ENCODE measurements at regions not wholly inside any gene's neighbourhood (a gene's known extent, or its start where the extent isn't known, plus 50 kb on each side); places are given as distances from the start of the nearest gene placed in this dataset.

DNA sequence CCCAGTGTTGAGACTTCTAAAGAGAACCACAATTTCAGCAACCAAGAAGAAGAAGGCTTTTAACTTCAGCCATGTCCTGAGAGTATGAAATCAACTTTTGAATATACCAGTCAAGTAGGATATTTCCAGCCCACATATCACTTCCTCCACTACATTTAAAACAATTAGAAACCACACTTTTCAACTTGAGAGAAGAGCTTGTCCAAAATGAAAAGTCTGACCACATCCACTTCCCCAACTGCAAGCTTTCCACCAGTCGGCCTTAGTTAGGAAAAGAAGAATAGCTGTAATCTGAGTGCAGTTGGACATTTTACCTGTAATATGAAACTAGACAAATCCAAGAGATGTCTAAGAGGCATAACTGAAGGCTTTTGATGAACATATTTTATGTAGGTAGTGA, 101.9 kb upstream of the SLC7A11 start:
- TF ChIP-seq, protein P1, sequence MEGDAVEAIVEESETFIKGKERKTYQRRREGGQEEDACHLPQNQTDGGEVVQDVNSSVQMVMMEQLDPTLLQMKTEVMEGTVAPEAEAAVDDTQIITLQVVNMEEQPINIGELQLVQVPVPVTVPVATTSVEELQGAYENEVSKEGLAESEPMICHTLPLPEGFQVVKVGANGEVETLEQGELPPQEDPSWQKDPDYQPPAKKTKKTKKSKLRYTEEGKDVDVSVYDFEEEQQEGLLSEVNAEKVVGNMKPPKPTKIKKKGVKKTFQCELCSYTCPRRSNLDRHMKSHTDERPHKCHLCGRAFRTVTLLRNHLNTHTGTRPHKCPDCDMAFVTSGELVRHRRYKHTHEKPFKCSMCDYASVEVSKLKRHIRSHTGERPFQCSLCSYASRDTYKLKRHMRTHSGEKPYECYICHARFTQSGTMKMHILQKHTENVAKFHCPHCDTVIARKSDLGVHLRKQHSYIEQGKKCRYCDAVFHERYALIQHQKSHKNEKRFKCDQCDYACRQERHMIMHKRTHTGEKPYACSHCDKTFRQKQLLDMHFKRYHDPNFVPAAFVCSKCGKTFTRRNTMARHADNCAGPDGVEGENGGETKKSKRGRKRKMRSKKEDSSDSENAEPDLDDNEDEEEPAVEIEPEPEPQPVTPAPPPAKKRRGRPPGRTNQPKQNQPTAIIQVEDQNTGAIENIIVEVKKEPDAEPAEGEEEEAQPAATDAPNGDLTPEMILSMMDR (conservative IDR thresholded peaks at IDR 0.05; ENCODE audit: low read depth, low read length), result no peak
- no peak for TF ChIP-seq EZH2phosphoT487 (IDR thresholded peaks at IDR 0.05; ENCODE audit: borderline replicate concordance, low read length)

Measured in PC-3 (cell line).